HepG2 (cell line): ENCODE measurements at regions not wholly inside any gene's neighbourhood (a gene's known extent, or its start where the extent isn't known, plus 50 kb on each side); places are given as distances from the start of the nearest gene placed in this dataset.

Experiments
- EED ChIP-seq: sonication (generic); formaldehyde crosslinking; IDR thresholded peaks from 2 replicates; pipeline ENCODE4 v1.5.0; 2020; ENCODE audit warnings: mild to moderate bottlenecking, missing genetic modification reagents
- IKZF1 ChIP-seq: fragments of 450-650 bp; IDR thresholded peaks from 2 replicates; pipeline ENCODE4 v1.7.1; 2016
- KDM5B ChIP-seq: sonication (generic); formaldehyde crosslinking; IDR thresholded peaks from 2 replicates; pipeline ENCODE4 v1.4.0; 2020; ENCODE audit warnings: missing genetic modification reagents, mild to moderate bottlenecking, borderline replicate concordance
- SMC3 ChIP-seq: IDR thresholded peaks from 2 replicates; pipeline ENCODE4 v1.6.1; 2011; ENCODE audit warnings: low read length, improper control_type of control experiment
- TARDBP ChIP-seq: sonication (generic); formaldehyde crosslinking; IDR thresholded peaks from 2 replicates; pipeline ENCODE4 v1.8.0; 2022; ENCODE audit warnings: mild to moderate bottlenecking, missing genetic modification reagents
- TRIM22 ChIP-seq: fragments of 450-650 bp; IDR thresholded peaks from 2 replicates; pipeline ENCODE4 v1.6.1; 2017
- ZC3H4 ChIP-seq: sonication (generic); formaldehyde crosslinking; IDR thresholded peaks from 2 replicates; pipeline ENCODE4 v1.4.0; 2020; ENCODE audit warnings: missing genetic modification reagents, borderline replicate concordance
- ZNF205 ChIP-seq: IDR thresholded peaks from 2 replicates; pipeline ENCODE4 v1.6.1; 2018; ENCODE audit warnings: missing biosample characterization, missing genetic modification reagents
- ZNF615 ChIP-seq: sonication (generic); formaldehyde crosslinking; IDR thresholded peaks from 2 replicates; pipeline ENCODE4 v1.5.0; 2020; ENCODE audit warnings: mild to moderate bottlenecking, missing genetic modification reagents, borderline replicate concordance
- ZNF678 ChIP-seq: sonication (generic); formaldehyde crosslinking; IDR thresholded peaks from 2 replicates; pipeline ENCODE4 v1.4.0; 2020; ENCODE audit warnings: mild to moderate bottlenecking, missing genetic modification reagents

GRCh38 chr7:138316421-138317043 lies 143.5 kb upstream of the TRIM24 start:
- TF ChIP-seq TARDBP (CRISPR knock-in tag): peak; percentile 35; the same call in 1 of the 2 replicates
- no peak for TF ChIP-seq ZNF205
- no peak for TF ChIP-seq ZC3H4
- peak; percentile 37; the same call in 1 of the 2 replicates for TF ChIP-seq SMC3
- no peak for TF ChIP-seq ZNF678 (CRISPR knock-in tag)
- no peak for TF ChIP-seq IKZF1
- no peak for TF ChIP-seq TRIM22
- no peak for TF ChIP-seq ZNF615 (CRISPR knock-in tag)
- no peak for TF ChIP-seq KDM5B
- no peak for TF ChIP-seq EED (CRISPR knock-in tag)
